ENCODE measurements at regions not wholly inside any gene's neighbourhood (a gene's known extent, or its start where the extent isn't known, plus 50 kb on each side); places are given as distances from the start of the nearest gene placed in this dataset.

GRCh38 chr10:33966946-33967345 lies 632.5 kb upstream of the NRP1 start (continued):
- TF ChIP-seq, protein P1, sequence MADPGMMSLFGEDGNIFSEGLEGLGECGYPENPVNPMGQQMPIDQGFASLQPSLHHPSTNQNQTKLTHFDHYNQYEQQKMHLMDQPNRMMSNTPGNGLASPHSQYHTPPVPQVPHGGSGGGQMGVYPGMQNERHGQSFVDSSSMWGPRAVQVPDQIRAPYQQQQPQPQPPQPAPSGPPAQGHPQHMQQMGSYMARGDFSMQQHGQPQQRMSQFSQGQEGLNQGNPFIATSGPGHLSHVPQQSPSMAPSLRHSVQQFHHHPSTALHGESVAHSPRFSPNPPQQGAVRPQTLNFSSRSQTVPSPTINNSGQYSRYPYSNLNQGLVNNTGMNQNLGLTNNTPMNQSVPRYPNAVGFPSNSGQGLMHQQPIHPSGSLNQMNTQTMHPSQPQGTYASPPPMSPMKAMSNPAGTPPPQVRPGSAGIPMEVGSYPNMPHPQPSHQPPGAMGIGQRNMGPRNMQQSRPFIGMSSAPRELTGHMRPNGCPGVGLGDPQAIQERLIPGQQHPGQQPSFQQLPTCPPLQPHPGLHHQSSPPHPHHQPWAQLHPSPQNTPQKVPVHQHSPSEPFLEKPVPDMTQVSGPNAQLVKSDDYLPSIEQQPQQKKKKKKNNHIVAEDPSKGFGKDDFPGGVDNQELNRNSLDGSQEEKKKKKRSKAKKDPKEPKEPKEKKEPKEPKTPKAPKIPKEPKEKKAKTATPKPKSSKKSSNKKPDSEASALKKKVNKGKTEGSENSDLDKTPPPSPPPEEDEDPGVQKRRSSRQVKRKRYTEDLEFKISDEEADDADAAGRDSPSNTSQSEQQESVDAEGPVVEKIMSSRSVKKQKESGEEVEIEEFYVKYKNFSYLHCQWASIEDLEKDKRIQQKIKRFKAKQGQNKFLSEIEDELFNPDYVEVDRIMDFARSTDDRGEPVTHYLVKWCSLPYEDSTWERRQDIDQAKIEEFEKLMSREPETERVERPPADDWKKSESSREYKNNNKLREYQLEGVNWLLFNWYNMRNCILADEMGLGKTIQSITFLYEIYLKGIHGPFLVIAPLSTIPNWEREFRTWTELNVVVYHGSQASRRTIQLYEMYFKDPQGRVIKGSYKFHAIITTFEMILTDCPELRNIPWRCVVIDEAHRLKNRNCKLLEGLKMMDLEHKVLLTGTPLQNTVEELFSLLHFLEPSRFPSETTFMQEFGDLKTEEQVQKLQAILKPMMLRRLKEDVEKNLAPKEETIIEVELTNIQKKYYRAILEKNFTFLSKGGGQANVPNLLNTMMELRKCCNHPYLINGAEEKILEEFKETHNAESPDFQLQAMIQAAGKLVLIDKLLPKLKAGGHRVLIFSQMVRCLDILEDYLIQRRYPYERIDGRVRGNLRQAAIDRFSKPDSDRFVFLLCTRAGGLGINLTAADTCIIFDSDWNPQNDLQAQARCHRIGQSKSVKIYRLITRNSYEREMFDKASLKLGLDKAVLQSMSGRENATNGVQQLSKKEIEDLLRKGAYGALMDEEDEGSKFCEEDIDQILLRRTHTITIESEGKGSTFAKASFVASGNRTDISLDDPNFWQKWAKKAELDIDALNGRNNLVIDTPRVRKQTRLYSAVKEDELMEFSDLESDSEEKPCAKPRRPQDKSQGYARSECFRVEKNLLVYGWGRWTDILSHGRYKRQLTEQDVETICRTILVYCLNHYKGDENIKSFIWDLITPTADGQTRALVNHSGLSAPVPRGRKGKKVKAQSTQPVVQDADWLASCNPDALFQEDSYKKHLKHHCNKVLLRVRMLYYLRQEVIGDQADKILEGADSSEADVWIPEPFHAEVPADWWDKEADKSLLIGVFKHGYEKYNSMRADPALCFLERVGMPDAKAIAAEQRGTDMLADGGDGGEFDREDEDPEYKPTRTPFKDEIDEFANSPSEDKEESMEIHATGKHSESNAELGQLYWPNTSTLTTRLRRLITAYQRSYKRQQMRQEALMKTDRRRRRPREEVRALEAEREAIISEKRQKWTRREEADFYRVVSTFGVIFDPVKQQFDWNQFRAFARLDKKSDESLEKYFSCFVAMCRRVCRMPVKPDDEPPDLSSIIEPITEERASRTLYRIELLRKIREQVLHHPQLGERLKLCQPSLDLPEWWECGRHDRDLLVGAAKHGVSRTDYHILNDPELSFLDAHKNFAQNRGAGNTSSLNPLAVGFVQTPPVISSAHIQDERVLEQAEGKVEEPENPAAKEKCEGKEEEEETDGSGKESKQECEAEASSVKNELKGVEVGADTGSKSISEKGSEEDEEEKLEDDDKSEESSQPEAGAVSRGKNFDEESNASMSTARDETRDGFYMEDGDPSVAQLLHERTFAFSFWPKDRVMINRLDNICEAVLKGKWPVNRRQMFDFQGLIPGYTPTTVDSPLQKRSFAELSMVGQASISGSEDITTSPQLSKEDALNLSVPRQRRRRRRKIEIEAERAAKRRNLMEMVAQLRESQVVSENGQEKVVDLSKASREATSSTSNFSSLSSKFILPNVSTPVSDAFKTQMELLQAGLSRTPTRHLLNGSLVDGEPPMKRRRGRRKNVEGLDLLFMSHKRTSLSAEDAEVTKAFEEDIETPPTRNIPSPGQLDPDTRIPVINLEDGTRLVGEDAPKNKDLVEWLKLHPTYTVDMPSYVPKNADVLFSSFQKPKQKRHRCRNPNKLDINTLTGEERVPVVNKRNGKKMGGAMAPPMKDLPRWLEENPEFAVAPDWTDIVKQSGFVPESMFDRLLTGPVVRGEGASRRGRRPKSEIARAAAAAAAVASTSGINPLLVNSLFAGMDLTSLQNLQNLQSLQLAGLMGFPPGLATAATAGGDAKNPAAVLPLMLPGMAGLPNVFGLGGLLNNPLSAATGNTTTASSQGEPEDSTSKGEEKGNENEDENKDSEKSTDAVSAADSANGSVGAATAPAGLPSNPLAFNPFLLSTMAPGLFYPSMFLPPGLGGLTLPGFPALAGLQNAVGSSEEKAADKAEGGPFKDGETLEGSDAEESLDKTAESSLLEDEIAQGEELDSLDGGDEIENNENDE (IDR thresholded peaks at IDR 0.05; ENCODE audit: insufficient replicate concordance, low read length): no peak
- TF ChIP-seq CREB1 (IDR thresholded peaks at IDR 0.05) (no peak), EP300 (IDR thresholded peaks at IDR 0.05; ENCODE audit: borderline replicate concordance in 1 of 2, low read depth in 2 of 2, low read length in 2 of 2) (no peak), GTF2F1 (IDR thresholded peaks at IDR 0.05; ENCODE audit: borderline replicate concordance, low read depth, low read length) (no peak), RBBP5 (IDR thresholded peaks at IDR 0.05; ENCODE audit: borderline replicate concordance, low read depth, low read length) (no peak)

Measured in H1 (cell line).